ENCODE measurements at regions not wholly inside any gene's neighbourhood (a gene's known extent, or its start where the extent isn't known, plus 50 kb on each side); places are given as distances from the start of the nearest gene placed in this dataset.

DNA sequence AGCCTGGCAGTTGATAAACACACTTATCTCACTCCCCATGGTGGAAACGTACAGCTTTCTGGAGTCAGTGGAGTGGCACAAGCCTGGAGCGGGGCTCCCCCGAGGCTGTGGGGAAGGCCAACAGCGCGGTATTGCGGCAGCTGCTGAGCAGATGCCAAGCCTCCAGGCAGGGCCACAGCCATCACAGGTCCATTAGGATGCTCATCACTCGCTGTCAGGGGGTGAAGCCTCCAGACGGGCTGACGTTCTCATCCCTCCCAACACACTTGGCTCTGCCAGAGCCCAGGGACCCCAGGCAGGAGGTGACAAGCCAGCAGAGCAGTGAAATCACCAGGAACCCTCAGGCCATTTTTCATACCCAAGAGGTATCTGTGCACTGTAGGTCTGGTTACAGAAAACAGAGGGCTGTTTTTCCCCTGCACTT is 529.2 kb upstream of the KLHL29 start:
- DNase-seq (ENCODE audit: low read depth in 4 of 4, low spot score in 1 of 4), result no peak

DNA sequence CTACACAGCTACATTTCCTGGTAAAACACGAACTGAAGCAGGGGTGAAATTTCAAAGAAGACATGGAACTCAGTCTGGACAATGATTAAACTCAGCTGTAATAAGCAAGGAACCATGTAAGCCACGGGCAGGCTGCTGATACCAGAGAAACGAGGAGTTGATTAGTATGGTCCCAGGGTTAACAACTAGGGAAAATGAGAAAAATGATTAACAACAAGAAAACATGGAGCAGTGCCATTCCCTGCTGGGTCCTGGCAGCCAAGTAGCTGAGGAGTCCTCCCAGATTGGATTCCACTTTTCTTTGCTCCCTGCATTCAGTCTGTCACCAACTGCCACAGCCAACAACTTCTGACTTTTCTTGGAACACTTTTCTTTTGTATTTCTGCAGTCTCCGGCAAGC is 517.0 kb upstream of the KLHL29 start:
- DNase-seq (ENCODE audit: low read depth in 4 of 4, low spot score in 1 of 4), result no peak

DNA sequence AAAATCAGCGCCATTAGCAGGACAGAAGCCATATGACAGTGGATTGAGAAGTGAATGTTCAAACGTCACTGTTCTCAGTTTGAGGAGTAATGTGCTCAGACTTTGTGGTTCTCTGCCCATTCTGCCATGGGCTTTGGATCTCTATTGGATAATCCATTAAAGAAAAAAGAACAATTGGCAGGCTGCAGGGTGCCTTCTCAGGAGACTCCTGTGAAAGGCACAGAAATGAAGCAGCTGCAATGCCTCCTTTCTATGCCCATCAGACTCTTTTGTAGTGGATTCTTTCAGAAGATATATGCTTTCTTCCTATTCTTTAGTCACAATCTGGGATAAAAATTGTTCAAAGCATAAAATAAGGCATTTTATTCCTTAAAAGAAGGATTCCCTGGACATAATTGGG is 506.9 kb upstream of the KLHL29 start:
- DNase-seq (ENCODE audit: low read depth in 4 of 4, low spot score in 1 of 4), result no peak

DNA sequence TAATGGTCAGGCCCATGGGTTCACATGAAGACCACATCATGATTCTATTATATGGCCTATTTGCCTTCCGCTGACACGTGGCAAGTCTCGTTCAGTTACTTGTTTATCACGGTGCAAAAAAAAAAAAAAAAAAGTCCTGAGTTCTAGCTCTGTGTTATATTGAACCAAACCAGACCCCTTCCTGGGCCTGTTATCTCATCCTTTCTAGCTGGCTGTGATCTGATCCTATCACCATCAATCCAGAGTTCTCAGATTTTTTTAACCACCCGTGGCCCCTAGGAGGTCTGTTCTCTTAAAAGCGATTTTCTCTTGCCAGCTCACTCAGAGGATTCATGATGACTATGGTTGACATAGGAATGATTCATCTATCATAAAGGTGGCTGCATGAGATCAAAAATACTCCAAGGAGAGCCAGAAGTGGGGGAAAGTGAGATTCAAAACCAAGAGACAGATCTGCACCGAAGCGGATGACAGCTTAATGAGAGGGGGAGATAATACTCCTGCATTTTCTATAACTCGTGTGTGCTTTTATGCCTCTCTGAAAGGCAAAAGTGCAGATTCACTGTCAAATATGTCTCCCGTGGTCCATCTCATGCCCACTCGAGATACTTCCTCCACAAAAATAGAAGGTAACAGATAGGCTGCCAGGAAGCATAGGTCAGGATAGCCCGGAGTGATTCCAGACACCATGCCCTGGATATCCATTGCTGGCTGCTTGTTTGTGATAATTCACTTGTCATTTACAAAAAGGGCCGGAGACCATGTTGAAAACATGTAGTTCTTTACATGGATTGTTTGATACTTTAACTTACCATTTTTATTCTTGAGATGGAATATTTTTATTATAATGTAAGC is 505.7 kb upstream of the KLHL29 start:
- DNase-seq (ENCODE audit: low read depth in 4 of 4, low spot score in 1 of 4), result no peak

DNA sequence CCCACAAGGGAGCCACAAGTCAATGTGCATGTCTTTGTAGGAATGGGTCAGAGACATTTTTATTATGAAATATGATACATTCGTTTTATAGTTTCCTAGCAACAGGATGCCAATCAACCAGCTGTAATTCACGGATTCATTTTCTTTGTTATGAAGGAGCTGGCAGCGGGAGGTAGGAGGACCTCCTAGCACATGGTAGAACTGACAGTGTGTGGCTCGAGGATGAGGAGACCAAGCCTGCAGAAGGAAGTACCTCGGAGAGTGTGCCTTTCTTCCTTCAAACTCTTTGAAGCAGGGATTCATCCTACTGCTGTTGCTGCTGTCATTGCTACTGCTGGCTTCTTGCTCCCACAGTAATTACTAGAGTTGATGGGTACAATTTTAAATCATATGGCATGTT is 504.8 kb upstream of the KLHL29 start:
- no peak for DNase-seq (ENCODE audit: low read depth in 4 of 4, low spot score in 1 of 4)

DNA sequence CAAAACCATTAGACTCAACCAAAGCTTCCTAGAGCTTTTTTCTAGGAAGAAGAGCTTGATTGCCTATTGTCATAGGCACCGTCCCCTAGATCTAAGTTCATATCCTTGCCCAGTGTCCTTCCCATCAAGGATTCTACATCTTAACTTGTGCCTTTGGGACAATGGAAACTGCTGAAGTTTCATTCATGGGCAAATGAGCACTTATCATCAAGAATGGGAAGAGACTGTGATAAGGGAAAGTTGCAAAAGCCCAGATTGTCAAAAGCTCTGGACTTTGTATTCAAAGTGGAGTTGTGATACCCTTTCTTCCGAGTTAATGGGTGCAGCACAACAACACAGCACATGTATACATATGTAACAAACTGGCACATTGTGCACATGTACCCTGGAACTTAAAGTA is 503.0 kb upstream of the KLHL29 start:
- DNase-seq (ENCODE audit: low read depth in 4 of 4, low spot score in 1 of 4), result no peak

DNA sequence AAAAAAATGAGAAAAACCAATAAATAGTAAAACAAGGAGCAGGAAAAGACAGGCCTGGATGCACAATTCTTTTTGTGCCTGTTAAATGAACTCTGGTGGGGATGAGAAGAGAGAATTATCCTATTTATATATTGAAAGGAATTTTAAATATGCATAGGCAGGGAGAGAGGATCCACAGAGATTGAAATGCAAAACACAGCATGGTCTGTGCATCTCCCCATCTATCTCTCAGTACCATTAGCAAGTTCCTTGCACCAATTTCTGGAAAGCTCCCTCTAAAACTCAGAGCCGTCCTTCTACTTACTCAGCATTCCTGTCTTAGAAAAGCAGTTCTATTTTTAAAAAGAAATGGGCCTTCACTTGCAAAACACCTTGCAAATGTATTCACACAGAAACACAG is 502.3 kb upstream of the KLHL29 start:
- DNase-seq (ENCODE audit: low read depth in 4 of 4, low spot score in 1 of 4), result no peak

DNA sequence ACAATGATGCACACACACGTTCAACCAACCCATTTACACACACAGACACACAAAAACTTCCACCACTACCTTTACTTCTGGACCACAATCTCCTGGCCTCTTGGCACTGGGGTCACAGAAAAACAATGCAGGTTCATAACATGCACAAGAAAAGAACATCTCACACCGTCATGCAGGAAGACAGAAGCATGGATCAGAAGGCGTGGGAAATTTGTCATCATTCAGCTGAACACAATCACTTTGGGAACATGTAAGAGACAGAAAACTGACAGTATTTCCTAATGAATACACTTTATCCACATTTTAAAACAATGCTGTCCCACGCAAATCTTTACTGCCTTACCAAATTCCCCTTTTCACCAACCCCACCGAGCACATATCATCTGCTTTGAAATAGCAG is 501.9 kb upstream of the KLHL29 start:
- DNase-seq (ENCODE audit: low read depth in 4 of 4, low spot score in 1 of 4), result no peak

DNA sequence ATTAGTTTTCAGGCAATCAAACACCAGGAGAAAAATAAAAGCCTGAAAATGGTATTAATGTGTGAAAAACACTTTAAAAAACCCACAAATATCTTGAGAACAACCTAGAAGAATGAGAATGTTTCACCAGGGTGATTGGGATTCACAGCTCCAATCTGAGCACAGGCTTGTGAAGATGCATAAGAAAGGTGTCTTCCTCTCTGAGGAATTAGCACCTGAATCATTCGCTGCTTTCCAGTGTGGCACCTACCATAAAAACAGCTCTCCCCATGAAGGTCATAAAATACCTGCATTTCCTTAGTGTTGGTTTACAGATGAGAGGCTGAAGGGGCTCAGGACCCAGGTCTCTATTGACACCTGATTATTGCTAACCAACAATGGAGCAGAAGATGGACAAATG is 499.7 kb upstream of the KLHL29 start:
- no peak for DNase-seq (ENCODE audit: low read depth in 4 of 4, low spot score in 1 of 4)

DNA sequence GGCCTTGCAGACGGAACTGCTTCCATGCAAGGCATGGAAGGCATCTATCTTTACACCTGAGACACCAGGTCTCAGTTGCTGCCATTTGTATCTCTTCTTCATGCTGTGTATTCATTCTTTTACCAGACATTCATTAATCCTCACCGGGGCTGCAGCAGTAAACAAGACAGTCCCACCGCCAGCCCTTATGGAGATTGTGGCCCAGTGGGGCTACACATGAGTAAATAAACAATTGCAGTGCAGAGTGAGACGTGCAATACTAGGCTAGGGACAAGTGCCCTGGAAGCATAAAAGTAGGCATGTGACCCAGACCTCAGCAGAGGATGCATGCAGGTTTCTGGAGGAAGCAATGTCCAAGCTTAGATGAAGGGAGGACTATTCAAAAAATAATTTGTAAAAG is 497.6 kb upstream of the KLHL29 start:
- no peak for DNase-seq (ENCODE audit: low read depth in 4 of 4, low spot score in 1 of 4)

DNA sequence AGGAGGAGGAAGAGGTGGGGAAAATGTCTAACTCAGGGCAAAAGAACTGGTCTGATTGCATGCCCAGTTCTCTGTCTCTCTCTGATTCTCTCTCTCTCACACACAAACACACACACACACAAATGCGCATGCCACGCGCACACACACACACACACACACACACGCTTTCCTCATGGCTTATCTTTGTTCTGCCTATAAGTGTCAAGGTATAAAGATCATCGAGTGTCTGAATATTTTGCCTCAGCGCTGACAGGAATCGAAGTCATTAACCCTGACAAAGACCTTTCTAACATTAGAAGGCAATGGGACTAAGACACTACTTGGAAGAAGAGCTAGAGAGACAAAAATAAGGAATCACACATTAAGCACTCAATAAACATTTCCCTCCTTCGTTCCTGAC is 497.1 kb upstream of the KLHL29 start:
- DNase-seq (ENCODE audit: low read depth in 4 of 4, low spot score in 1 of 4), result no peak

DNA sequence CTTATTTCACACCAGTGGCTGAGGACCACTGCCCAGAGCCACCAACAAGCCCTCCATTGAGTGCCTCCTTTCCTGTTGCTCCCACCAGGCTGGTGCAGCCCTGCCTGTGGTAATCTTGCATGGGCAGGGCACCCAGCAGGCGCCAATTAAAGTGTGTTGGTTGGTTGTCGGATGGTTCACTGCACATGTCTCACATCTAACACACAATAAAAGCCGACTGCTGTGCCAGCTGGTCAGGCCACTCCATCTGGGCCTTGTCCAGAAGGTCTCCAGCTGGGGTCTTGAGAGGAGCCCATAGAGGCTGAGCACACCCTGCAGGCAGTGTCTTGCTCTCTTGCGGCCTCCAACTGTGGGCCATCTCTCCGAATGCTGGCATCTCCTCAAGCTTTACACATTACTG is 494.8 kb upstream of the KLHL29 start:
- no peak for DNase-seq (ENCODE audit: low read depth in 4 of 4, low spot score in 1 of 4)

DNA sequence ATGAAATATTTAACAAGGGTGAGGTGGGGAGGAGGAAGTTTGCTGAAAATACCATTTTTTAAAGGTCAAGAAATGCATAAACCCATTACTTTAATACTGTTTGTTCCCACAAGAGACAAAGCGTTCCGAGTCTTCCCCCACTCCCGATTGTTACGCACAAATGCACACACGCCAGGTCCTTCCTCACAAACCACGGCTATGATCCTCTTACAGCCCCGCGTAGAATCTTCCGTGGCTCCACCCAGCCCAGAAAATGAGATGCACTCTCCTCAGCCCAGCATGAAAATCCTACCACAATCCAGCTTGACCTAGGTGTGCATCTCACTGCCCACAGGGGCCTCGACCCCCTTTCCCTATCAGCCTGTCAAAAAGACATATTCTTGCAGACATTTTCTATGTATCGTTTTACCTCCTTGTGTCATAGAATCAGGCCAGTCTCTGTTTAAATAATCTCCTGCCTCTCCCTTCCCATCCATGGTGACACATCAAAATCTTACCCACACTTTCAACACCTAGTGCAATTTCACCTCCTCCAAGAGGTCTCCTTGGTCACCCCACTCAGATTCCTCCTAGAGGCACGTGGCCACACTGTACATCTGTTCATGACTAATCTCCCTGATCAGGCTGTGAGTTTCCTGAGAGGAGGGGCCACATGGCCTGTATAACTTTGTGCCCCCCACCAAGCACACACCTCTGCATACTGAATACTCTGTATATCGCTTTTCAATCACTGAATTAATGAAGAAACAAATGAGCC is 491.0 kb upstream of the KLHL29 start:
- DNase-seq (ENCODE audit: low read depth in 4 of 4, low spot score in 1 of 4), result no peak

DNA sequence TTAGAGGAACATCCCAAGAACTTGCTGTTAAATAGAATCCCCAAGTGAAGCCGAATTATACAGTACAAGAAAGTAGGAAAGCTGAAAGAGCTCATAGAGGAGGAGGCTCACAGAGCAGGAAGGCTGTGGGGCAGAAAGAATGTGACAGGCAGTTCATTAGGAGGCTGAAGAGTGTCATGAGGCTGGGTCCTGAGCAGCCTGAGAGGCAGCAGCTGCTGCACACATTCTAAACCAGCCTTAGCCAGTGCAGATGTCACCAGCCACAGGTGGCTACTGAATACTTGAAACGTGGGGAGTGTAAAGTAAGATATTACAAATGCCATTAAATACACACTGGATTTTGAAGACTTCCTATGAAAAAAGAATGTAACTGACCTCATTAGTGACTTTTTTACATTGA is 490.2 kb upstream of the KLHL29 start:
- DNase-seq (ENCODE audit: low read depth in 4 of 4, low spot score in 1 of 4), result no peak

DNA sequence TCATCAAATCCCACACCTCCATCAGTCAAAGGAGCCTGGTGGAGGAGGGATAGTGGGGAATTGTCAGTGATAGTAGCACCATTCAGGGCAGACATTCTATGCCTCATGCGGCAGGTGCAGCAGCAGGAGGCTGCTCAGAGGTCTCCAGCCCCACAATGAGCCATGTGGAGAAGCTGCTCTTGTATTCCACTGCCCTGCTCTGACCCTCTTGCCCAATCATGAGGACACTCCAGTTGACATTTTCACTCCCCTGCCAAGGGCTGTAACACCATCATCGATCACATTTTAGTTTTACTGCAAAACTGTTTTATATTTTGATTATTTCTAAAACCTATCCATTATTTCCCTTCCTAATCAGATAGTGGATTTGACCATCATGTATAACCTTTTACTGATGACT is 487.6 kb upstream of the KLHL29 start:
- DNase-seq (ENCODE audit: low read depth in 4 of 4, low spot score in 1 of 4), result no peak

DNA sequence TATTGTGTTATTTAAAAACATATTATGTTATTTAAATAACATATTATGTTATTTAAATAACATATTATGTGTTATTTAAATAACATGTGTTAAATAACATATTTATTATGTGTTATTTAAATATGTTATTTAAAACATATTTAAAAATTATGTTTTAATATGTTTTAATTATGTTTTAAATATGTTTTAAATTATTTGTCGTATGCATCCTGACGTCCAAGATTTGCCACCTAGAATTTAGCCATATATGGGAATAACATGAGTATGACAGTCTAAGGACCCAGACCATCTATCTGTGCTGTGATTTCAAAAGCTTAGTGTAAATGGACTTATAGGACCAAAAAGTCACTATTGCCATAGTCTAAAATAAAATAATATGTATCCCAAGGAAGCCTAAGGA is 484.3 kb upstream of the KLHL29 start:
- no peak for DNase-seq (ENCODE audit: low read depth in 4 of 4, low spot score in 1 of 4)

DNA sequence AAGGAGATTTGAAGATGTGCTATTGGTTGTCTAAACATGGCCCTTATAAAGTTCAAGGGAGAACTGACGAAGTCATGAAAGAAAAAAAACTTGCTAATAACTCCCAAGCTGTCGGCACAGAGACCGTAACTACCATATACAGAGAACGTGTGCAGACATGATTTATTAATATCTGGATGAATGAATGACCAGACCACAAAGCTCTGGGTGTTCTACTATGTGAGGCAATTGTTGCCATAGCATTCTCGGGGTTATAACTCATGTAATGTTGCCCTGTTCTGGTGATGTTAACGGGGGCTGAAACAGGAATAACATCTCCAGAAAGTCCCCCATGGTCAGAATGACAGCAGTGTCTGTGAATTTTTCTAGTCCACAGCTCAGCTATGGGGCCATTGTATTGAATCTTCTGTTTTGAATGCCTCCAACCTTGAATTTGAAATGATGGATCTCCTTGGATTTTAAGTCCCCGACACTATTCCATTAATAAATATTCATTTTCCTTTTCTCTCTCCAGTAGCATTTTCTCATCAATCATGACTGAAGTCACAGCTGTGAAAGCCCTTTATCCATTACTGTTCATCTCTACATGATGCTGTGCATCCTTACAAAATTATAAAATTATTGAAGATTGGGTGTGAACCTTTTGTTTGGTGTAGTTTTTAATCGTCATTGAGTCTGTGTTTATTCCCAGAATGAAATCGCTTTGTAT is 483.4 kb upstream of the KLHL29 start:
- no peak for DNase-seq (ENCODE audit: low read depth in 4 of 4, low spot score in 1 of 4)

DNA sequence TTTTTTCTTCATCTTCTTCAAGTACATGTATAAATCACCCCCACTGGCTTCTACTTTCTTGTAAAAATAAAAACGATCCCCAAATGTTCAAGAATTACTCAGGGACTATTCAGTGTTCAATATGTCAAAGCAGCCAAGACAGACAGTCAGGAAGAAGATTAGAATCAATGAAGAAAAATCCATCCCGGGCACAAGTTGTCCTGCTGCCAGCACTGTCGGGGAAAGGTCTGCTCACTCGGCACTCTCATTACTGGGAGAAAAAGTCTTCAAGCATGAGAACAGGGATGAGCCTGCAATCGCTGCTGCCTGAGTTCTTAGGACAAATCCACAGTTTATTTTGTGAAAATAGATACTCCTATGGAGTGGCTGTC is 482.8 kb upstream of the KLHL29 start:
- no peak for DNase-seq (ENCODE audit: low read depth in 4 of 4, low spot score in 1 of 4)

DNA sequence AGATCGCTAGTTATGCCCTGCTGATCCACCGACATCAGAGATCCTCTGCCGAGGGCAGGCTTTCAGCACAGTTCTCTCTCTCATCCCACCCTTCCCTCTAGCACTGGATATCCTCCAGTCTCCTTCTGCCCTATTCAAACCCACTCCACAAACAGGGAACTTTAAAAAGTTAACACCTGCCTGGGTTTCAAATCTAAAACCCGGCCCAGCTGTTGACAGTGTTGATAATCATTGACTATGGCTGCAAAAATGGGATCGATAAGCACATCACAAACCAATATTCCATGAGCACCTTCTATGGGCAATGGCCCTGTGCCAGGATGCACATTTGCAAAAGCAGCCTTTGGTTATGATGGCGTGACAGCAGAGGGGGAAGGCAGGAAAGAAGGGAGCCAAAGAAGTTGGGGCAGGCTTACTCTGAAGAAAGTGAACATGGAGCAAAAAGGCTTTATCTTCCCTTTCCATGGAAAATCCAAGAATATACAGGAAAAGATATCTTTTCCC is 482.3 kb upstream of the KLHL29 start:
- DNase-seq (ENCODE audit: low read depth in 4 of 4, low spot score in 1 of 4), result no peak

DNA sequence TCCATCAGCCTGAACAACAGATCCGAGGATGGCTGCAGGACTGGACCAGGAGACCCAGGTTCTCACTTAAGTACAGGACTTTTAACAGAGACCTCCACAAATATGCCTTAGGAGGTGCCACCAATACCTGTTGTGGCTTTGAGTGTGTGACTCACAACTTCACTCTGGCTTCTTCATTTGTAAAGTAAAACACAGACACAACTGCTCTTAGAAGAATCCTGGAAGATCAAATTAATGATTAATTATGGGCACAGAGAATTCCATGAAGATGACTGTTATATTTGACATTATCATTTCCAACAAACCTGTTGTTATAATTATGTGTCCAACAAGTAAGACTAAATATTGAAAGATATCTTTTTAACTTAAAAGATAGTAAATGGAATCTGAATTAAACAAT is 481.4 kb upstream of the KLHL29 start:
- DNase-seq (ENCODE audit: low read depth in 4 of 4, low spot score in 1 of 4), result no peak

DNA sequence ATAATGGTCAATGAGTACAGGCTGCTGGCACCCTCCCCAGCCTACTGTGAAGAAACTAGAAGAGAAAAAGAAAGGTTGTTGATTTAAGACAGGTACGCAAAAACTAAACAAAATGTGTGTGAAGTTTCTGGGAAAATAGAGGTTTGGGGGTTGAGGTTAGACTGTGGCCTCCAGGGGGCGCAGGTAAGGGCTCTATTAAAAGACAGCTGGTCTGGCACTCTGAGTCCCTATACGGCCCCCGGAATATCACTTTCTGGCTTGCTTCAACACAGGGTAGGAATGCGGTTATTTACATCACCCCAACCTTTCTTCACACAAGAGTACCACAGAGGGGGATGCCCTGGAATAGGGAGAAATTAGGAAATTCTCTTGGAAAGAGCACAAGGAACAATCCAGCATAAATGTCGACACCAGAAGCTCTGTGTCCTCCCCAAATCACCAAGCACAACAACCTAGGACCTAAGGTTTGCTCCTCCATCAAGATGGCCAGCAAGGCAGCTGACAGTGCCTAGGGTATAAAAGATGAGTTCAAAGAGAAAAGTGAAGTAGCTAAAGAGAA is 480.8 kb upstream of the KLHL29 start:
- DNase-seq (ENCODE audit: low read depth in 4 of 4, low spot score in 1 of 4), result no peak

DNA sequence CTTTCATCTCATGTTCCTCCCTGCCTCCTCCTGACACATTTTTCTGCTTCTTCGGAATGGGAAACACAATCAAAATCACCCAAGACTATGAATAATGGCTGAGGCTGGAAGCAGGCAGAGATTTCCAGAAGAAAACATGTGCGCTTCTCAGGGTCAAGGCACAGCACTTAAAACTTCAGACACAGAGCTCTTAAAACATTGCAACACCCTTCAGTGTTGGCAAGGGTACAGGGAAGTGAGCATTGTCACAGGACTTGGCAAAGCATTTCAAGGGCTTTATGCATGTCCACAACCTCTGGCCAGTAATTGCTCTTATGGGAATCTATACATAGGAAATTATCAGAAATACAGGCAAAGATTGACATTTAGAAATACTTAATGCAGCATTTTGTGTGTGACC is 477.6 kb upstream of the KLHL29 start:
- DNase-seq (ENCODE audit: low read depth in 4 of 4, low spot score in 1 of 4), result no peak
